OCI-M1 (cell line): ENCODE measurements at regions not wholly inside any gene's neighbourhood (a gene's known extent, or its start where the extent isn't known, plus 50 kb on each side); places are given as distances from the start of the nearest gene placed in this dataset.
A peak's percentile ranks its signal among the peaks of the same experiment; 100 is the strongest.

Experiments
- DNase-seq: peaks from one replicate; lab custom pipeline; 2025; lab: John Stamatoyannopoulos, UW

- no peak for DNase-seq
Observed at GRCh38 chr12:127340381-127340780, 926.6 kb upstream of the TMEM132C start.

- no peak for DNase-seq
Observed at GRCh38 chr12:127342861-127343260, 924.1 kb upstream of the TMEM132C start.

GRCh38 chr12:127343940-127344339, 923.0 kb upstream of the TMEM132C start:
- no peak for DNase-seq

GRCh38 chr12:127351481-127352010, 915.4 kb upstream of the TMEM132C start:
- DNase-seq, result no peak

GRCh38 chr12:127355061-127355841, 911.7 kb upstream of the TMEM132C start:
- DNase-seq, result peak; percentile 68

GRCh38 chr12:127358888-127359287, 908.1 kb upstream of the TMEM132C start:
- no peak for DNase-seq

- DNase-seq, result no peak
Observed at GRCh38 chr12:127360580-127360979, 906.4 kb upstream of the TMEM132C start.

GRCh38 chr12:127362121-127362520, 904.8 kb upstream of the TMEM132C start:
- DNase-seq, result no peak

- DNase-seq, result peak; percentile 78
Observed at GRCh38 chr12:127363392-127363791, 903.6 kb upstream of the TMEM132C start.

- no peak for DNase-seq
Observed at GRCh38 chr12:127373559-127373958, 893.4 kb upstream of the TMEM132C start.

- no peak for DNase-seq
Observed at GRCh38 chr12:127374447-127374846, 892.5 kb upstream of the TMEM132C start.

GRCh38 chr12:127381043-127381668, 885.8 kb upstream of the TMEM132C start:
- peak; percentile 83 for DNase-seq

- peak; percentile 26 for DNase-seq
Observed at GRCh38 chr12:127381681-127382080, 885.3 kb upstream of the TMEM132C start.

- no peak for DNase-seq
Observed at GRCh38 chr12:127383281-127383680, 883.7 kb upstream of the TMEM132C start.

GRCh38 chr12:127386723-127387122, 880.2 kb upstream of the TMEM132C start:
- no peak for DNase-seq

GRCh38 chr12:127388985-127389384, 878.0 kb upstream of the TMEM132C start:
- no peak for DNase-seq

GRCh38 chr12:127389923-127390322, 877.0 kb upstream of the TMEM132C start:
- no peak for DNase-seq

- DNase-seq, result no peak
Observed at GRCh38 chr12:127393465-127393864, 873.5 kb upstream of the TMEM132C start.

GRCh38 chr12:127393896-127394295, 873.1 kb upstream of the TMEM132C start:
- no peak for DNase-seq

- DNase-seq, result no peak
Observed at GRCh38 chr12:127396734-127397133, 870.2 kb upstream of the TMEM132C start.

- no peak for DNase-seq
Observed at GRCh38 chr12:127398016-127398710, 868.8 kb upstream of the TMEM132C start.

- DNase-seq, result no peak
Observed at GRCh38 chr12:127399451-127399850, 867.5 kb upstream of the TMEM132C start.

GRCh38 chr12:127400221-127400620, 866.7 kb upstream of the TMEM132C start:
- DNase-seq, result no peak
